ENCODE measurements at regions not wholly inside any gene's neighbourhood (a gene's known extent, or its start where the extent isn't known, plus 50 kb on each side); places are given as distances from the start of the nearest gene placed in this dataset.

GRCh38 chr2:226489775-226490541, 309.7 kb downstream of the IRS1 start:
- peaks cover 7% of the 10 kb centered on the region for H3K4me1 Mint-ChIP-seq (ENCODE audit: insufficient read depth, unreplicated experiment)
- ChIA-PET POLR2A (interaction anchor here (0.7 to 1.0 kb wide), 2 partner anchors 44 to 302 kb away, joined by 3 to 4 read pairs; no protein-coding TSS in a partner anchor), CTCF (interaction anchor here (0.6 to 0.7 kb wide), 4 partner anchors 12 to 748 kb away, joined by 3 to 4 read pairs (median 3); no protein-coding TSS in a partner anchor)
- H3K4me3 Mint-ChIP-seq (ENCODE audit: unreplicated experiment), result no peak overlapping the region
- BruUV-seq (replicated peaks), result no TSS peak
- DNase-seq (ENCODE audit: unreplicated experiment), result peak; percentile 81
- H3K27me3 Mint-ChIP-seq (ENCODE audit: insufficient read depth, unreplicated experiment), result no peaks in the 10 kb centered on the region
- no peaks in the 10 kb centered on the region for H3K9me3 Mint-ChIP-seq (ENCODE audit: unreplicated experiment)
- H3K36me3 Mint-ChIP-seq (ENCODE audit: insufficient read depth, unreplicated experiment), result peaks cover 9% of the 10 kb centered on the region
- TF ChIP-seq, protein P1, sequence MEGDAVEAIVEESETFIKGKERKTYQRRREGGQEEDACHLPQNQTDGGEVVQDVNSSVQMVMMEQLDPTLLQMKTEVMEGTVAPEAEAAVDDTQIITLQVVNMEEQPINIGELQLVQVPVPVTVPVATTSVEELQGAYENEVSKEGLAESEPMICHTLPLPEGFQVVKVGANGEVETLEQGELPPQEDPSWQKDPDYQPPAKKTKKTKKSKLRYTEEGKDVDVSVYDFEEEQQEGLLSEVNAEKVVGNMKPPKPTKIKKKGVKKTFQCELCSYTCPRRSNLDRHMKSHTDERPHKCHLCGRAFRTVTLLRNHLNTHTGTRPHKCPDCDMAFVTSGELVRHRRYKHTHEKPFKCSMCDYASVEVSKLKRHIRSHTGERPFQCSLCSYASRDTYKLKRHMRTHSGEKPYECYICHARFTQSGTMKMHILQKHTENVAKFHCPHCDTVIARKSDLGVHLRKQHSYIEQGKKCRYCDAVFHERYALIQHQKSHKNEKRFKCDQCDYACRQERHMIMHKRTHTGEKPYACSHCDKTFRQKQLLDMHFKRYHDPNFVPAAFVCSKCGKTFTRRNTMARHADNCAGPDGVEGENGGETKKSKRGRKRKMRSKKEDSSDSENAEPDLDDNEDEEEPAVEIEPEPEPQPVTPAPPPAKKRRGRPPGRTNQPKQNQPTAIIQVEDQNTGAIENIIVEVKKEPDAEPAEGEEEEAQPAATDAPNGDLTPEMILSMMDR (IDR thresholded peaks at IDR 0.05; ENCODE audit: unreplicated experiment), result no peak
- intact Hi-C loops (cut with micrococcal nuclease), result no loop called here
- peak overlapping the region; percentile 39 for H3K27ac Mint-ChIP-seq (ENCODE audit: low read depth, unreplicated experiment)

DNA sequence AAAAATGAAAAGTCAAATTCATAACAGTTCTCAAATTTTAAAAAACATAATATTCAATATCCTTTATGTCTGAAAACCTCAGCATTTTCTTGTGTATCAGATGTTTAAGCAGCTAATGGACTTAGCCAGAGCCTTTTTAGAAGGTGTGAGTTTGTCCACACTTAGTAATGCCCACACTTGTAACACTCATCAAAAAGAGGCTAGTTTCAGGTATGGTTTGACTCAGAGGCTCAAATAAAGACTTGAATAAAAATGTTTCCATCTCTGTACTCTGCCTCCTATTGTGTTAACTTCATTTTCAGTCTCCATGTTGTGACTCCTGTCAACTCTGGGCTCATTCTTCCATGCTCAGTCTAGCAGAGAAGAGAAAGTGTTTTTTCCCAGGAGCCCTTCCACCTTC, 311.6 kb downstream of the IRS1 start:
- no TSS peak for BruUV-seq (replicated peaks)
- intact Hi-C loops (cut with micrococcal nuclease), result no loop called here
- Mint-ChIP-seq H3K4me3 (ENCODE audit: unreplicated experiment) (no peak overlapping the region), H3K27me3 (ENCODE audit: insufficient read depth, unreplicated experiment) (no peaks in the 10 kb centered on the region), H3K4me1 (ENCODE audit: insufficient read depth, unreplicated experiment) (peaks cover 16% of the 10 kb centered on the region), H3K9me3 (ENCODE audit: unreplicated experiment) (no peaks in the 10 kb centered on the region), H3K36me3 (ENCODE audit: insufficient read depth, unreplicated experiment) (peaks cover 9% of the 10 kb centered on the region), H3K27ac (ENCODE audit: low read depth, unreplicated experiment) (no peak overlapping the region)
- ChIA-PET CTCF (no interaction called here), POLR2A (interaction anchor here (0.6 kb wide), 1 partner anchor 1364 kb away, joined by 5 read pairs; no protein-coding TSS in a partner anchor)
- TF ChIP-seq, protein P1 (IDR thresholded peaks at IDR 0.05; ENCODE audit: unreplicated experiment), result no peak
- no peak for DNase-seq (ENCODE audit: unreplicated experiment)

- Mint-ChIP-seq H3K36me3 (ENCODE audit: insufficient read depth, unreplicated experiment) (peaks cover 9% of the 10 kb centered on the region), H3K27me3 (ENCODE audit: insufficient read depth, unreplicated experiment) (no peaks in the 10 kb centered on the region), H3K27ac (ENCODE audit: low read depth, unreplicated experiment) (no peak overlapping the region), H3K9me3 (ENCODE audit: unreplicated experiment) (no peaks in the 10 kb centered on the region), H3K4me1 (ENCODE audit: insufficient read depth, unreplicated experiment) (peaks cover 16% of the 10 kb centered on the region), H3K4me3 (ENCODE audit: unreplicated experiment) (no peak overlapping the region)
- ChIA-PET POLR2A (interaction anchor here (0.6 kb wide), 1 partner anchor 1364 kb away, joined by 5 read pairs; no protein-coding TSS in a partner anchor), CTCF (no interaction called here)
- intact Hi-C loops (cut with micrococcal nuclease), result no loop called here
- BruUV-seq (replicated peaks), result no TSS peak
- TF ChIP-seq, protein P1 (IDR thresholded peaks at IDR 0.05; ENCODE audit: unreplicated experiment), result no peak
- DNase-seq (ENCODE audit: unreplicated experiment), result no peak
Observed at GRCh38 chr2:226487573-226487972, 312.0 kb downstream of the IRS1 start.

DNA sequence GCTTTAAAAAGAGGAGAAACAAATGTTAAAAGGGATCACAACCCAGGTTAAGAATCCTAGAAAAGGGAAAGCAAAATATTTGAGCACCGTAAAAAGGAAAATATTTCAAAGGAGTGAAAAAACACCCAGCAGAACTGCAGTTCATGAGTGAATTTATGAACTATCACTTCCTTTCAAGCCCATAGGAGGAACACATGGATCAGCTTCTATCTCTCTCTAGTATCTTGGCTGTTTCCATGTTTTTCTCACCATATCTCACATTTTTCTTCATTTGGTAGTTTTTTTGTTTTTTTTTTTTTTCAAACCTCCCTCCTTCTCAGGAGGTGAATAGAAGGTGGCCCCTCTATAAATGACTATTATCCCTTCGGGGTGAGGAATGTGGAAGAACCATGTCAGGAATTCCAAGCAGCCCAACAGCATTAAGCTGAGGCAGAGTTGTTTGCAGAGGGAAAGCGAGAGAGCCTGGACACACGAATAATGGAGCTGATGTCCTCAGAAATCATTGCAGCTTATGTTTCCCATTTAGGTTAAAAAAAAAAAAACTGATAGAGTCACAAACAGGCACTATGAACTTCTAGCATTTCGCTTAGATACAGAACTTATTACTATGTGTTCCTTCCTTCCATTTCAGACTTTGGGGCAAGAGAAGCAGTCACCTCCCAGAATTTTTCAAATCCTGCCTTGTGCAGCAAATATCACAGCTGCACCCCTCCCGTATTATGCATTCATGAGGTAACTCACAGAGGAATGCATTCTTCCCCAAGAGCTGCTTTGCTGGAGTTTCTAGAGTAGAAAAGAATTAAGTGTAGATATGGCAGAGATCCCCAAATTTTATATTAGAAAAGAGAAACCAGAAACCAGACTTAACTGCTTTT, 315.6 kb downstream of the IRS1 start:
- Mint-ChIP-seq H3K4me3 (ENCODE audit: unreplicated experiment) (no peak overlapping the region), H3K4me1 (ENCODE audit: insufficient read depth, unreplicated experiment) (peaks cover 10% of the 10 kb centered on the region), H3K27ac (ENCODE audit: low read depth, unreplicated experiment) (peak overlapping the region; percentile 35), H3K27me3 (ENCODE audit: insufficient read depth, unreplicated experiment) (no peaks in the 10 kb centered on the region), H3K9me3 (ENCODE audit: unreplicated experiment) (no peaks in the 10 kb centered on the region), H3K36me3 (ENCODE audit: insufficient read depth, unreplicated experiment) (peaks cover 9% of the 10 kb centered on the region)
- intact Hi-C loops (cut with micrococcal nuclease), result no loop called here
- ChIA-PET CTCF (no interaction called here), POLR2A (interaction anchor here (0.8 to 1.2 kb wide), 3 partner anchors 10 to 365 kb away, joined by 3 to 4 read pairs (median 3); no protein-coding TSS in a partner anchor)
- no TSS peak for BruUV-seq (replicated peaks)
- TF ChIP-seq, protein P1 (IDR thresholded peaks at IDR 0.05; ENCODE audit: unreplicated experiment), result no peak
- DNase-seq (ENCODE audit: unreplicated experiment), result no peak

Measured in MCF 10A (cell line).